GM18858 (cell line): ENCODE measurements at regions not wholly inside any gene's neighbourhood (a gene's known extent, or its start where the extent isn't known, plus 50 kb on each side); places are given as distances from the start of the nearest gene placed in this dataset.

ENCODE experiments used
- ATAC-seq: cut with Tn5 transposase; IDR thresholded peaks from one replicate; pipeline ENCODE4 v1.9.1; 2021; ENCODE audit not compliant: unreplicated experiment

GRCh38 chr12:105915997-105916759 is 222.6 kb downstream of the NUAK1 start:
- ATAC-seq = no peak

DNA sequence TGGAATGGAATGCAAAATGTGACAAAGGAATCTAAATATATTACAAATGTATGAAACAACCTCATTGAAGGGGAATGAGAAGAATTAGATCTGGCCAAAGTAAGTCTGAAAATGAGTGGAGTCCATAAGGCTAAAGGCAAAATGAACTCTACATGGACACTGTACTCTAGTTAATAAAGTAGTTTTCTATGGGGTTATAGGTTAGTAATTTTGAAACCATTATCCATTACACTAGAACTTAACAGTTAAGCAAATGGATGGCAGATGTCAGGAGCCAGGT is 222.1 kb downstream of the NUAK1 start:
- ATAC-seq = no peak

GRCh38 chr12:105920161-105920684 is 218.5 kb downstream of the NUAK1 start:
- no peak for ATAC-seq

DNA sequence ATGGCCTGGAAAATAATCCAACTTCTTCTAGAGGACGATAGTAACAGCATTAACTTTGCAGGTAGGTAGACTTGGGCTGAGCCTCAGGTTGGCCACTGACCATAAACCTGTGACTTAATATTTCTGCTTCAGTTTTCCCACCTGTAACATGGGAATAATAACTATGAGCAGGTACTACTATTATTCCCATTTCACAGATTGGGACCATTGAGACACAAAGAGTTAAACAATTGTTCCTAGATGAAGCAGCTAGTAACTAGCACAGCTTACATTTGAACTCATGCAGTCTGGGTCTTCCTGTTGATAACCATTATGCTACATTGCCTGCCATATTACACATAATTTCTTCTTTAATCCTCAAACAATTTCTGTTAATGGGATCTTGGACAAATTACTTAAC is 217.7 kb downstream of the NUAK1 start:
- no peak for ATAC-seq

DNA sequence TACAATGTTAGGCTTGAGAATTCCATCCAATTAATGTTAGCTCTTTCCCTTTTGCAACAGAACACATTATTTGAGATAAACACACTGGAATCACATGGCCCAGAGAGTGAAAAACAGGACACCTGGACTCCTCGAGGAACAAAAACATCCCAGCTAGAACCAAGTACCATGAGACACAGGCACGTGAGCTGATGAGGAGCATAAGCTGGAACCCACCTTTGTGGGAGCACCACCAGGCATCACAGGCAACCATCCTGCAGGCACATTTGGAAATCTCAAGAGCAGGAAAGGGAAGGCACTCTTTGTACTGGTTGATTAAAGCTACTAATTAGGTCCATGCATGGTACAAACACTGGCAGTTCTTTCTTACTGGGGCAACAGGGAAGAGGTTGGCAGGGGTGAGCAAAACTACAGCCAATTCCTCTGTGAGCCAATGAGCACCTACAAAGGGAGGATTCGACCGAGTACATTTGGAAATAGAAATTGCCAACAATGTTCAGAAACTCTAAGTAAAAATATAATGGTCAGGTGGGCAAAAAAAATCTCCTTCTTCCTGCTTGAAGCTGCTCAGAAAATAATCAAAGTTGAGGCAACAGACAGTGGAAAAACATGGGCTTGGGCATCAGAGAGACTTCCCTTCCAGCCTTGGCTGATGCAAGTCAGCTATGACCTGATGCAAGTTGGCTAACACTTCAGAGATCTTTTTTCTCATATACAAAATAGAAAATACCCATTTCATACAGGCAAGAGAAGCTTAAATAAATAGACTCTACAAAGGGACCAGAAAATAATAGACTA is 216.7 kb downstream of the NUAK1 start:
- no peak for ATAC-seq

- no peak for ATAC-seq
These were observed 216.1 kb downstream of the NUAK1 start for GRCh38 chr12:105922670-105923102.

GRCh38 chr12:105924526-105925208 is 214.1 kb downstream of the NUAK1 start:
- no peak for ATAC-seq

- ATAC-seq = no peak
These were observed 211.2 kb downstream of the NUAK1 start for GRCh38 chr12:105927564-105927963.

- no peak for ATAC-seq
These were observed 210.3 kb downstream of the NUAK1 start for GRCh38 chr12:105928436-105928835.

- no peak for ATAC-seq
These were observed 209.6 kb downstream of the NUAK1 start for GRCh38 chr12:105929192-105929591.

- ATAC-seq = no peak
These were observed 207.9 kb downstream of the NUAK1 start for GRCh38 chr12:105930557-105931503.

- ATAC-seq = no peak
These were observed 206.8 kb downstream of the NUAK1 start for GRCh38 chr12:105931762-105932570.

GRCh38 chr12:105933671-105934665 is 204.8 kb downstream of the NUAK1 start:
- no peak for ATAC-seq

GRCh38 chr12:105935106-105935505 is 203.6 kb downstream of the NUAK1 start:
- ATAC-seq = no peak

- no peak for ATAC-seq
These were observed 202.8 kb downstream of the NUAK1 start for GRCh38 chr12:105935981-105936380.

- ATAC-seq = no peak
These were observed 202.3 kb downstream of the NUAK1 start for GRCh38 chr12:105936496-105936895.

DNA sequence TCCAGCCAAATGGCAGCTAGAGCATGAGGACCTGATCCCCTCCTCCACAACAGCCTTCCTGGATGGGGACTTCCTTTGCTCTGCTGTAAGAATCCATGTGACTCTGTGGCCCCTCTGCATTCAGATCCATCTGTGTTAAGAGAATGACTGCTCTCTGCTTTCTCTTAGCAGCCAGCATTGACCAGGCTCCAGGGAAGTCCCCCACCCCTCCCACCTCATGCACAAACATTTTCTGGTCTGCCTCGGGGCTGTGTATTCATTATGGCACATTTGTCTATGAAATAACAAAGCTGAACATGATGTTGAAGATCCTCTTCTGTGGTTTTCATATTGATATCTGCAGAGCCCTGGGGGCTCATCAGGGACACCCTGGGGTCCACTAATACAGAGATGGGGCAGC is 201.7 kb downstream of the NUAK1 start:
- no peak for ATAC-seq

- no peak for ATAC-seq
These were observed 199.5 kb downstream of the NUAK1 start for GRCh38 chr12:105939181-105939721.
